GM23338 (cell line): ENCODE measurements at regions not wholly inside any gene's neighbourhood (a gene's known extent, or its start where the extent isn't known, plus 50 kb on each side); places are given as distances from the start of the nearest gene placed in this dataset.
"Not testable (repeated sequence)": the region's sequence is repeated elsewhere in the genome, so short reads cannot be mapped to it uniquely, and the experiment has no call there.

ENCODE experiments used
- ATAC-seq: fragments of 200-7000 bp; cut with Tn5 transposase; 3 replicates; pipeline ENCODE4 v1.9.1; 2020
- DNase-seq: peaks from one replicate; pipeline ENCODE4 v3.0.0-alpha.2; 2015; ENCODE audit warnings: low spot score
- H2AFZ ChIP-seq: fragments of 200-600 bp; sonication (generic); 2 replicates; pipeline ENCODE4 v1.8.0; 2016; ENCODE audit warnings: antibody characterized with exemption, mild to moderate bottlenecking, moderate library complexity
- H3F3A ChIP-seq: fragments of 200-600 bp; sonication (generic); replicated peaks from 2 replicates; pipeline ENCODE4 v1.8.0; 2017; ENCODE audit warnings: antibody characterized with exemption, mixed run types, low read depth
- H3K27ac ChIP-seq: fragments of 200-600 bp; sonication (generic); 2 replicates; pipeline ENCODE4 v1.6.1; 2016; ENCODE audit warnings: low read depth
- H3K27me3 ChIP-seq: fragments of 200-600 bp; sonication (generic); 2 replicates; pipeline ENCODE4 v1.8.0; 2016; ENCODE audit warnings: mild to moderate bottlenecking, mixed run types, moderate library complexity; ENCODE audit not compliant: insufficient read depth
- H3K36me3 ChIP-seq: fragments of 200-600 bp; sonication (generic); 2 replicates; pipeline ENCODE4 v1.8.0; 2016; ENCODE audit warnings: mild to moderate bottlenecking; ENCODE audit not compliant: insufficient read depth
- H3K4me1 ChIP-seq: fragments of 200-600 bp; sonication (generic); 2 replicates; pipeline ENCODE4 v1.8.0; 2016; ENCODE audit warnings: mild to moderate bottlenecking, moderate library complexity; ENCODE audit not compliant: insufficient read depth
- H3K4me2 ChIP-seq: fragments of 200-600 bp; sonication (generic); 2 replicates; pipeline ENCODE4 v1.7.1; 2017; ENCODE audit warnings: mixed run types
- H3K4me3 ChIP-seq: fragments of 200-600 bp; sonication (generic); 2 replicates; pipeline ENCODE4 v1.6.1; 2016; ENCODE audit warnings: mixed run types
- H3K79me2 ChIP-seq: fragments of 200-600 bp; sonication (generic); replicated peaks from 2 replicates; pipeline ENCODE4 v1.8.0; 2017; ENCODE audit warnings: mild to moderate bottlenecking; ENCODE audit not compliant: insufficient read depth
- H3K9me2 ChIP-seq: fragments of 200-600 bp; sonication (generic); 2 replicates; pipeline ENCODE4 v1.8.0; 2017; ENCODE audit not compliant: insufficient read depth
- H4K20me1 ChIP-seq: fragments of 200-600 bp; sonication (generic); replicated peaks from 2 replicates; pipeline ENCODE4 v1.8.0; 2017; ENCODE audit warnings: mild to moderate bottlenecking; ENCODE audit not compliant: insufficient read depth
- H3K27ac Mint-ChIP-seq: 2 replicates; pipeline ENCODE4 v1.8.0; 2020; ENCODE audit warnings: inconsistent platforms, mild to moderate bottlenecking, moderate library complexity, mixed read lengths
- H3K27me3 Mint-ChIP-seq: 3 replicates; pipeline ENCODE4 v1.8.0; 2022; ENCODE audit warnings: low read depth, mild to moderate bottlenecking, moderate library complexity, mixed read lengths, inconsistent platforms; ENCODE audit not compliant: insufficient read depth, poor library complexity
- H3K36me3 Mint-ChIP-seq: 3 replicates; pipeline ENCODE4 v1.8.0; 2021; ENCODE audit warnings: low read depth, mild to moderate bottlenecking, inconsistent platforms, moderate library complexity, mixed read lengths
- H3K4me1 Mint-ChIP-seq: 3 replicates; pipeline ENCODE4 v1.8.0; 2020; ENCODE audit warnings: mild to moderate bottlenecking, inconsistent platforms, mixed read lengths
- H3K4me3 Mint-ChIP-seq: 3 replicates; pipeline ENCODE4 v1.8.0; 2021; ENCODE audit warnings: moderate library complexity, mild to moderate bottlenecking, inconsistent platforms, mixed read lengths
- H3K9me3 Mint-ChIP-seq: 3 replicates; pipeline ENCODE4 v1.8.0; 2020; ENCODE audit warnings: moderate library complexity, mild to moderate bottlenecking, inconsistent platforms, mixed read lengths
- JUNB ChIP-seq: IDR thresholded peaks from one replicate; pipeline ENCODE4 v1.6.1; 2016; ENCODE audit warnings: antibody characterized with exemption; ENCODE audit not compliant: unreplicated experiment
- REST ChIP-seq: IDR thresholded peaks from one replicate; pipeline ENCODE4 v1.6.1; 2018; ENCODE audit warnings: antibody characterized with exemption; ENCODE audit not compliant: unreplicated experiment
- ZNF462 ChIP-seq: fragments of 250-450 bp; sonication (Bioruptor Pico); IDR thresholded peaks from 2 replicates; pipeline ENCODE4 v1.5.0; 2020; ENCODE audit warnings: mild to moderate bottlenecking, moderate library complexity

- H3K36me3 ChIP-seq, ATAC-seq, H3F3A ChIP-seq, H3K4me2 ChIP-seq, H3K4me3 Mint-ChIP-seq, H3K4me1 Mint-ChIP-seq, H3K4me3 ChIP-seq, H4K20me1 ChIP-seq, H2AFZ ChIP-seq, H3K9me3 Mint-ChIP-seq, H3K27ac Mint-ChIP-seq, H3K27me3 ChIP-seq, H3K9me2 ChIP-seq, H3K4me1 ChIP-seq, DNase-seq, H3K36me3 Mint-ChIP-seq, H3K79me2 ChIP-seq, H3K27me3 Mint-ChIP-seq, H3K27ac ChIP-seq: not testable (repeated sequence)
Observed at GRCh38 chrX:52268502-52268901, 83.8 kb downstream of the MAGED4 start.

DNA sequence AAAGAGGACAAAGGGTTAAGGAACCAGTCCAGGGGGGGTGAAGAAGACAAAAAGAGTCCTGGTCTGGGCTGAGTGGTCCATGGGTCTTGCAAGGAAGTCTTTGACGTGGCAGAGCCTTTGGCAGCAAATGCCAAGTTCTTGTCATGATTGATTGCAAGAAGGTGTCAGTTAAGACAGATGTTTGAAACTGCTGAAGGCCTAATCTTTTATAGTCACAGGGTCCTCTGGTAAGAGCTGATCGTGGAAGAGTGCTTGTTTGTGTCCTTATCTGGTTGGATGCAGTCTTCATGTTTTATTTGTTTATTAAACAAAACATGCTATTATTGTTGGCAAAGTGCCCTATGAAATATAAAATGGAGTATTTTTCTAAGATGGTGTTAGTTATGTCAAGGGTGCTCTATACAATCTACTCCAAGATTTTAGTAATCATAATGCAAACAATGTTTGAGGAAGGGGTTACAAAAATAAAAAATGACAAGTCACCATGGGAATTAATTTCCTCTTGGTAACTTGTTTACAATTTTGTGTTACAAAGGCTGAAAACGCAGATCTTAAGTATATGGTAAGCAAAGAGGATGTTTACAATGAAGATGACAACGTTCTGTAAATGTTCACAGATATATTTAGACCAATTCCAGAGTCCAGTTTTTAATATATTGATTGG, 85.9 kb downstream of the MAGED4 start:
- Mint-ChIP-seq H3K4me1 (no peaks in the 10 kb centered on the region), H3K27me3 (no peaks in the 10 kb centered on the region), H3K4me3 (no peak overlapping the region), H3K9me3 (no peaks in the 10 kb centered on the region), H3K27ac (no peak overlapping the region), H3K36me3 (no peaks in the 10 kb centered on the region)
- ATAC-seq (no peak), DNase-seq (no peak)
- H3K27me3 ChIP-seq = no peaks in the 10 kb centered on the region
- no peak overlapping the region for H3K27ac ChIP-seq
- no peaks in the 10 kb centered on the region for H3K79me2 ChIP-seq
- H3K36me3 ChIP-seq = no peaks in the 10 kb centered on the region
- no peaks in the 10 kb centered on the region for H3K4me1 ChIP-seq
- H2AFZ ChIP-seq = no peak overlapping the region
- H3K4me2 ChIP-seq = no peak overlapping the region
- no peaks in the 10 kb centered on the region for H3K9me2 ChIP-seq
- H3K4me3 ChIP-seq = no peak overlapping the region
- H3F3A ChIP-seq = no peaks in the 10 kb centered on the region
- no peaks in the 10 kb centered on the region for H4K20me1 ChIP-seq
- TF ChIP-seq JUNB = no peak
- no peak for TF ChIP-seq REST
- TF ChIP-seq ZNF462 (CRISPR knock-in tag) = no peak
